Endothelial cell of umbilical vein (primary cell): ENCODE measurements at regions not wholly inside any gene's neighbourhood (a gene's known extent, or its start where the extent isn't known, plus 50 kb on each side); places are given as distances from the start of the nearest gene placed in this dataset.

Experiments
- BruUV-seq: library from RNA; stranded (reverse); fragments of 400-500 nt; replicated peaks from 2 replicates; lab custom pipeline; 2021; lab: Mats Ljungman, UMichigan
- CTCF ChIA-PET: fragments of 300-600, 350-600 bp; sonication (Branson Sonifier 250); formaldehyde crosslinking; loops from one replicate; lab custom pipeline; 2021; ENCODE audit warnings: antibody characterized with exemption, inconsistent platforms; lab: Charles Lee
- POLR2A ChIA-PET: fragments of 300-600, 350-600 bp; sonication (Branson Sonifier 250); formaldehyde crosslinking; loops from one replicate; lab custom pipeline; 2021; ENCODE audit warnings: antibody characterized with exemption, inconsistent platforms; lab: Charles Lee
- DNase-seq: peaks from one replicate; pipeline ENCODE4 v3.0.0-alpha.2; 2011; ENCODE audit warnings: low read depth, low spot score
- FAIRE-seq: peaks from 2 replicates; lab custom pipeline; 2011; peaks lifted over from hg19 to GRCh38; lab: Jason Lieb, UNC
- H2AFZ ChIP-seq: 2 replicates; pipeline ENCODE4 v1.6.0; 2012; ENCODE audit warnings: low read depth, low read length, control low read depth, inconsistent platforms
- H3K27ac ChIP-seq: 2 replicates; pipeline ENCODE4 v1.5.1; 2011; ENCODE audit warnings: low read depth, mild to moderate bottlenecking, control low read depth, low read length, moderate library complexity; ENCODE audit not compliant: insufficient read depth
- H3K27me3 ChIP-seq, 2 experiments: 2 replicates each; pipeline versions ENCODE4 v1.6.0 to v1.6.1; 2011; ENCODE audit warnings: low read length in 2 of 2, mixed read lengths in 1 of 2; ENCODE audit not compliant: control insufficient read depth in 2 of 2, insufficient read depth in 2 of 2
- H3K36me3 ChIP-seq, 2 experiments: 2 replicates in 1 of 2; 3 replicates in 1 of 2; pipeline ENCODE4 v1.5.1; 2011; ENCODE audit warnings: low read length in 2 of 2, mild to moderate bottlenecking in 1 of 2, moderate library complexity in 1 of 2; ENCODE audit not compliant: control insufficient read depth in 2 of 2, insufficient read depth in 2 of 2; ENCODE audit errors: extremely low read depth in 1 of 2
- H3K4me1 ChIP-seq: 3 replicates; pipeline ENCODE4 v1.5.1; 2011; ENCODE audit warnings: mild to moderate bottlenecking, low read length; ENCODE audit not compliant: control insufficient read depth, insufficient read depth; ENCODE audit errors: extremely low read depth
- H3K4me2 ChIP-seq: 2 replicates; pipeline ENCODE4 v1.6.1; 2011; ENCODE audit warnings: low read length, control low read depth, mixed read lengths; ENCODE audit not compliant: insufficient read depth
- H3K4me3 ChIP-seq, 3 experiments: fragments of 200-600 bp in 1 of 3; sonication (generic), shearing (Covaris generic) in 1 of 3; replicated peaks in 1 of 3; 2 replicates each; pipeline ENCODE4 v1.5.1; 2011 to 2016; ENCODE audit warnings: control low read depth in 3 of 3, low read length in 3 of 3, mild to moderate bottlenecking in 2 of 3, inconsistent platforms in 1 of 3, low read depth in 1 of 3, moderate library complexity in 1 of 3; ENCODE audit not compliant: insufficient read depth in 1 of 3
- H3K79me2 ChIP-seq: 2 replicates; pipeline ENCODE4 v1.6.0; 2012; ENCODE audit warnings: low read length, inconsistent platforms; ENCODE audit not compliant: control insufficient read depth, insufficient read depth
- H3K9ac ChIP-seq: replicated peaks from 2 replicates; pipeline ENCODE3; 2011; ENCODE audit warnings: low read length, control low read depth; ENCODE audit not compliant: insufficient read depth; ENCODE audit errors: extremely low read depth
- H3K9me1 ChIP-seq: replicated peaks from 3 replicates; pipeline ENCODE4 v1.6.0; 2011; ENCODE audit warnings: mild to moderate bottlenecking, low read length; ENCODE audit not compliant: control insufficient read depth, insufficient read depth; ENCODE audit errors: extremely low read depth
- H3K9me3 ChIP-seq: replicated peaks from 2 replicates; pipeline ENCODE4 v1.5.1; 2012; ENCODE audit warnings: low read length, inconsistent platforms; ENCODE audit not compliant: control insufficient read depth, insufficient read depth
- H4K20me1 ChIP-seq: replicated peaks from 2 replicates; pipeline ENCODE3; 2011; ENCODE audit warnings: mild to moderate bottlenecking, low read length; ENCODE audit not compliant: control insufficient read depth, insufficient read depth; ENCODE audit errors: extremely low read depth
- CTCF ChIP-seq, 2 donors: IDR thresholded peaks; 1 replicate in 1 of 2; 2 replicates in 1 of 2; pipeline ENCODE4 v1.5.1; 2011; ENCODE audit warnings: low read length in 2 of 2, mild to moderate bottlenecking in 2 of 2, moderate library complexity in 2 of 2, control low read depth in 1 of 2, inconsistent platforms in 1 of 2, low read depth in 1 of 2; ENCODE audit not compliant: insufficient read depth in 1 of 2; ENCODE audit errors: extremely low read depth in 1 of 2
- EZH2 ChIP-seq: IDR thresholded peaks from 2 replicates; pipeline ENCODE4 v1.6.1; 2012; ENCODE audit warnings: borderline replicate concordance, low read depth, mild to moderate bottlenecking, moderate library complexity, low read length, inconsistent platforms; ENCODE audit not compliant: severe bottlenecking
- FOS ChIP-seq: IDR thresholded peaks from 2 replicates; pipeline ENCODE4 v1.6.1; 2011; ENCODE audit warnings: mild to moderate bottlenecking, low read length, moderate library complexity, borderline replicate concordance; ENCODE audit not compliant: insufficient read depth
- GATA2 ChIP-seq: IDR thresholded peaks from 2 replicates; pipeline ENCODE4 v1.7.0; 2011; ENCODE audit warnings: low read depth, mild to moderate bottlenecking, moderate library complexity, mixed read lengths, low read length; ENCODE audit not compliant: insufficient read length, insufficient read depth
- JUN ChIP-seq: IDR thresholded peaks from 2 replicates; pipeline ENCODE4 v1.6.1; 2011; ENCODE audit warnings: borderline replicate concordance, low read depth; ENCODE audit not compliant: insufficient read length, insufficient read depth
- MAX ChIP-seq: IDR thresholded peaks from 2 replicates; pipeline ENCODE4 v1.6.1; 2011; ENCODE audit not compliant: insufficient read depth, insufficient read length
- MYC ChIP-seq: IDR thresholded peaks from one replicate; pipeline ENCODE4 v1.6.1; 2011; ENCODE audit warnings: mild to moderate bottlenecking, low read depth, low read length
- POLR2A ChIP-seq: IDR thresholded peaks from 2 replicates; pipeline ENCODE4 v1.6.1; 2012; ENCODE audit warnings: low read depth, mild to moderate bottlenecking, control low read depth, low read length
- POLR2AphosphoS5 ChIP-seq: IDR thresholded peaks from 2 replicates; pipeline ENCODE4 v1.6.1; 2012; ENCODE audit warnings: low read depth, mild to moderate bottlenecking, control low read depth, low read length, moderate library complexity; ENCODE audit not compliant: insufficient read depth
- dilution Hi-C: fragments of 300-500 bp; cut with MboI; formaldehyde crosslinking; loops from one replicate; pipeline ENCODE4 v1.15.0; 2019; ENCODE audit warnings: low sequenced_read_pairs; ENCODE audit not compliant: extremely low pct_ligation_motif_present
- intact Hi-C: fragments of 100-400 bp; cut with micrococcal nuclease; formaldehyde crosslinking; loops from one replicate; pipeline ENCODE4 v1.10.0; 2022

- Histone ChIP-seq H3K4me3 (no peak overlapping the region), H4K20me1 (no peaks in the 10 kb centered on the region), H3K9me3 (no peaks in the 10 kb centered on the region), H2AFZ (no peak overlapping the region), H3K4me1 (no peaks in the 10 kb centered on the region), H3K27me3 (no peaks in the 10 kb centered on the region), H3K9me1 (no peaks in the 10 kb centered on the region), H3K27ac (no peak overlapping the region), H3K79me2 (no peaks in the 10 kb centered on the region), H3K36me3 (no peaks in the 10 kb centered on the region), H3K9ac (no peak overlapping the region), H3K4me2 (no peak overlapping the region)
- TF ChIP-seq EZH2: no peak
- TF ChIP-seq FOS: no peak
- no peak for TF ChIP-seq JUN
- no peak for TF ChIP-seq CTCF (IDR thresholded peaks at IDR 0.05; ENCODE audit: extremely low read depth in 1 of 2, insufficient read depth in 1 of 2, low read depth in 1 of 2, low read length in 2 of 2)
- TF ChIP-seq GATA2: no peak
- TF ChIP-seq POLR2AphosphoS5: no peak
- no peak for TF ChIP-seq POLR2A
- TF ChIP-seq MYC: no peak
- no peak for TF ChIP-seq MAX
- no TSS peak for BruUV-seq
- intact Hi-C loops: no loop called here
- no peak for DNase-seq
- dilution Hi-C loops: no loop called here
- FAIRE-seq: no peak
- POLR2A ChIA-PET: no interaction called here
- CTCF ChIA-PET: no interaction called here
Observed at GRCh38 chr2:41078341-41078740, 626.5 kb upstream of the SLC8A1 start.
